Adrenal gland (tissue), 9 donors: ENCODE measurements at regions not wholly inside any gene's neighbourhood (a gene's known extent, or its start where the extent isn't known, plus 50 kb on each side); places are given as distances from the start of the nearest gene placed in this dataset.
"Not testable (repeated sequence)": the region's sequence is repeated elsewhere in the genome, so short reads cannot be mapped to it uniquely, and the experiment has no call there.

Experiments
- DNase-seq, 7 donors: peaks; one replicate each; pipeline ENCODE4 v3.0.0-alpha.2; 2019 to 2020
- H3K27ac ChIP-seq, 5 donors: fragments of 200-600 bp; sonication (generic) in 4 of 5; 1 replicate in 3 of 5; 2 replicates in 2 of 5; pipeline versions ENCODE4 v1.5.1 to v1.8.0; 2016 to 2020; ENCODE audit warnings: mild to moderate bottlenecking in 1 of 5
- H3K27me3 ChIP-seq: fragments of 200-600 bp; 2 replicates; pipeline ENCODE4 v1.8.0; 2021
- H3K36me3 ChIP-seq, 2 donors: fragments of 200-600 bp; replicated peaks in 1 of 2; 1 replicate in 1 of 2; 2 replicates in 1 of 2; pipeline versions ENCODE4 v1.5.1 to v1.8.0; 2018 to 2022
- H3K4me1 ChIP-seq, 2 donors: fragments of 200-600 bp; replicated peaks in 1 of 2; 1 replicate in 1 of 2; 2 replicates in 1 of 2; pipeline versions ENCODE4 v1.5.1 to v1.8.0; 2018 to 2021
- H3K4me3 ChIP-seq, 4 donors: fragments of 200-600 bp; sonication (generic) in 3 of 4; one replicate each; pipeline ENCODE4 v1.5.1; 2016 to 2018
- H3K9me3 ChIP-seq, 3 donors: fragments of 200-600 bp; sonication (generic) in 1 of 3; replicated peaks in 1 of 3; 1 replicate in 2 of 3; 2 replicates in 1 of 3; pipeline versions ENCODE4 v1.5.1 to v1.8.0; 2016 to 2021
- POLR2A ChIP-seq, 2 donors: fragments of 450-650 bp; IDR thresholded peaks; one replicate each; pipeline ENCODE4 v1.6.1; 2017; ENCODE audit warnings: antibody characterized with exemption in 2 of 2, mild to moderate bottlenecking in 2 of 2, moderate library complexity in 1 of 2
- WGBS, 4 donors: extraction: QIAGEN DNeasy Blood & Tissue Kit in 2 of 4; methylation state at CpG; one replicate each; pipeline versions ENCODE4 v1.1.5 to v1.1.7; 2013 to 2017; 5-methylcytosine and 5-hydroxymethylcytosine counted together
- intact Hi-C, 2 donors: fragments of 100-400 bp; cut with DNase I; formaldehyde crosslinking; loops; one replicate each; pipeline versions ENCODE4 v1.14.1 to v1.15.0; 2022 to 2023
- TF ChIP-seq, protein P1 (sequence below), 6 experiments: fragments of 450-650 bp in 4 of 6; fragments of 200-600 bp in 2 of 6; sonication (generic) in 1 of 6; IDR thresholded peaks; 1 replicate in 5 of 6; 2 replicates in 1 of 6; pipeline versions ENCODE4 v1.5.1 to v1.8.0; 2016 to 2021; ENCODE audit warnings: antibody characterized with exemption in 6 of 6, mild to moderate bottlenecking in 2 of 6, moderate library complexity in 1 of 6
- donor health status: healthy with polysubstance abuse.
- donor health status: Bipolar disorder and iron deficiency.
- donor health status: DM: yes; HTN: yes; CAD: no.
- donor health status: DM: no; HTN: no; CAD: no.
- donor health status: DM: no; HTN: no; CAD: no.

DNA sequence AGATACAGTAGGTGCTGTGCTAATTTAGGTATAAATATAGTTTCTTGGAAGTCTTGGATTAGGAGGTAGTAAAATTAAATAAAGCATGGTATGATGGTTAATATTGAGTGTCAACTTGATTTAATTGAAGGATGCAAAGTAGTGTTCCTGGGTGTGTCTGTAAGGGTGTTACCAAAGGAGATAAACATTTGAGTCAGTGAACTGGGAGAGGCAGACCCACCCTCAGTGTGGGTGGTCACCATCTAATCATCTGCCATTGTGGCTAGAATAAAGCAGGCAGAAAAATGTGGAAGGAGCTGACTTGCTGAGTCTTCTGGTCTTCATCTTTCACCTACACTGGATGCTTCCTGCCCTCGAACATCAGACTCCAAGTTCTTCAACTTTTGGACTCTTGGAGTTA, 153.7 kb upstream of the GK2 start:
- WGBS, 4 donors: 52 to 67% (median 60%) methylated on average over 1 of the region's 1 CpG
- Histone ChIP-seq H3K27me3 (no peaks in the 10 kb centered on the region), H3K36me3 (no peaks in the 10 kb centered on the region), H3K4me1 (no peaks in the 10 kb centered on the region), H3K4me3 (no peak overlapping the region), H3K9me3 (no peaks in the 10 kb centered on the region), H3K27ac (no peak overlapping the region)
- no peak for DNase-seq
- TF ChIP-seq, protein P1, sequence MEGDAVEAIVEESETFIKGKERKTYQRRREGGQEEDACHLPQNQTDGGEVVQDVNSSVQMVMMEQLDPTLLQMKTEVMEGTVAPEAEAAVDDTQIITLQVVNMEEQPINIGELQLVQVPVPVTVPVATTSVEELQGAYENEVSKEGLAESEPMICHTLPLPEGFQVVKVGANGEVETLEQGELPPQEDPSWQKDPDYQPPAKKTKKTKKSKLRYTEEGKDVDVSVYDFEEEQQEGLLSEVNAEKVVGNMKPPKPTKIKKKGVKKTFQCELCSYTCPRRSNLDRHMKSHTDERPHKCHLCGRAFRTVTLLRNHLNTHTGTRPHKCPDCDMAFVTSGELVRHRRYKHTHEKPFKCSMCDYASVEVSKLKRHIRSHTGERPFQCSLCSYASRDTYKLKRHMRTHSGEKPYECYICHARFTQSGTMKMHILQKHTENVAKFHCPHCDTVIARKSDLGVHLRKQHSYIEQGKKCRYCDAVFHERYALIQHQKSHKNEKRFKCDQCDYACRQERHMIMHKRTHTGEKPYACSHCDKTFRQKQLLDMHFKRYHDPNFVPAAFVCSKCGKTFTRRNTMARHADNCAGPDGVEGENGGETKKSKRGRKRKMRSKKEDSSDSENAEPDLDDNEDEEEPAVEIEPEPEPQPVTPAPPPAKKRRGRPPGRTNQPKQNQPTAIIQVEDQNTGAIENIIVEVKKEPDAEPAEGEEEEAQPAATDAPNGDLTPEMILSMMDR (IDR thresholded peaks at IDR 0.05): no peak
- no peak for TF ChIP-seq POLR2A (IDR thresholded peaks at IDR 0.05)
- intact Hi-C loops: no loop called here

DNA sequence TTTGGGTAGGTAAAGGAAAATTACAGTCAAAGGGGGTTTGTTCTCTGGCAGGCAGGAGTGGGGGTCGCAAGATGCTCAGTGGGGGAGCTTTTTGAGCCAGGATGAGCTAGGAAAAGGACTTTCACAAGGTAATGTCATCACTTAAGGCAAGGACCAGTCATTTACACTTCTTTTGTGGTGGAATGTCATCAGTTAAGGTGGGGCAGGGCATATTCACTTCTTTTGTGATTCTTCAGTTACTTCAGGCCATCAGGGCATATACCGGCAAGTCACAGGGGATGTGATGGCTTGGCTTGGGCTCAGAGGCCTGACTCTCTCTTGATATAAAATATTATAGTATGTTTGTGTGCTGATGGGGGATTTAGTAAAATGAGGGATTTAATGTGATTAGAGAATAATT, 151.4 kb upstream of the GK2 start:
- H3K27me3 ChIP-seq, H3K4me3 ChIP-seq, H3K4me1 ChIP-seq, intact Hi-C loops, H3K27ac ChIP-seq, DNase-seq, H3K36me3 ChIP-seq, H3K9me3 ChIP-seq: not testable (repeated sequence)
- WGBS, 4 donors: 84 to 88% (median 86%) methylated on average over 2 of the region's 2 CpGs

- Histone ChIP-seq H3K27ac (no peak overlapping the region), H3K9me3 (no peaks in the 10 kb centered on the region), H3K36me3 (no peaks in the 10 kb centered on the region), H3K27me3 (no peaks in the 10 kb centered on the region), H3K4me1 (no peaks in the 10 kb centered on the region), H3K4me3 (no peak overlapping the region)
- intact Hi-C loops: no loop called here
- no peak for DNase-seq
- TF ChIP-seq POLR2A (IDR thresholded peaks at IDR 0.05): no peak
- TF ChIP-seq, protein P1 (IDR thresholded peaks at IDR 0.05): no peak
These were observed 144.3 kb upstream of the GK2 start for GRCh38 chr4:79552311-79552710.

- no peak for DNase-seq
- TF ChIP-seq, protein P1 (IDR thresholded peaks at IDR 0.05): no peak
- no peak for TF ChIP-seq POLR2A (IDR thresholded peaks at IDR 0.05)
- Histone ChIP-seq H3K4me1 (no peaks in the 10 kb centered on the region), H3K27me3 (no peaks in the 10 kb centered on the region), H3K4me3 (no peak overlapping the region), H3K36me3 (no peaks in the 10 kb centered on the region), H3K27ac (no peak overlapping the region), H3K9me3 (no peaks in the 10 kb centered on the region)
- WGBS, 4 donors: 47 to 87% (median 62%) methylated on average over 5 of the region's 5 CpGs
- intact Hi-C loops: no loop called here
These were observed 143.5 kb upstream of the GK2 start for GRCh38 chr4:79551555-79551954.

- Histone ChIP-seq H3K27me3 (no peaks in the 10 kb centered on the region), H3K4me1 (no peaks in the 10 kb centered on the region), H3K36me3 (no peaks in the 10 kb centered on the region), H3K4me3 (no peak overlapping the region), H3K9me3 (no peaks in the 10 kb centered on the region), H3K27ac (no peak overlapping the region)
- TF ChIP-seq, protein P1 (IDR thresholded peaks at IDR 0.05): no peak
- no peak for TF ChIP-seq POLR2A (IDR thresholded peaks at IDR 0.05)
- WGBS, 4 donors: 57 to 63% (median 59%) methylated on average over 3 of the region's 3 CpGs
- intact Hi-C loops: no loop called here
- DNase-seq: no peak
These were observed 139.8 kb upstream of the GK2 start for GRCh38 chr4:79547851-79548250.

DNA sequence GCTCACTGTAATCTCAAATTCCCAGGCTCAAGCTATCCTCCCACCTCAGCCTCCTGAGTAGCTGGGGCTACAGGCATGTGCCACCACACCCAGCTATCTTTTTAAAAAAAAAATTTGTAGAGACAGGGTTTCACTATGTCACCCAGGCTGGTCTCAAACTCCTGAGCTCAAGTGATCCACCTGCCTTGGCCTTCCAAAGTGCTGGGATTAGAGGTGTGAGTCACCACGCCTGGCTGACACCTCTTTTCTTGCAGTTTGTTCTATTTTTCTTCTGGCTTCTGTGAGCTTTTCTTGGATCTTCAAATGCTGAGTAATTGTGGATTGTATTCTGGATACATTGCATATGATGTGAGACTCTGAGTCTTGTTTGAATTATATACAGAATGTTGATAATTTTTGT, 137.3 kb upstream of the GK2 start:
- DNase-seq, H3K27ac ChIP-seq, H3K4me3 ChIP-seq, H3K36me3 ChIP-seq, H3K27me3 ChIP-seq, intact Hi-C loops, H3K4me1 ChIP-seq, H3K9me3 ChIP-seq: not testable (repeated sequence)
- WGBS, 4 donors: 44 to 65% (median 54%) methylated on average over 1 of the region's 1 CpG
